ENCODE measurements at regions not wholly inside any gene's neighbourhood (a gene's known extent, or its start where the extent isn't known, plus 50 kb on each side); places are given as distances from the start of the nearest gene placed in this dataset.

DNA sequence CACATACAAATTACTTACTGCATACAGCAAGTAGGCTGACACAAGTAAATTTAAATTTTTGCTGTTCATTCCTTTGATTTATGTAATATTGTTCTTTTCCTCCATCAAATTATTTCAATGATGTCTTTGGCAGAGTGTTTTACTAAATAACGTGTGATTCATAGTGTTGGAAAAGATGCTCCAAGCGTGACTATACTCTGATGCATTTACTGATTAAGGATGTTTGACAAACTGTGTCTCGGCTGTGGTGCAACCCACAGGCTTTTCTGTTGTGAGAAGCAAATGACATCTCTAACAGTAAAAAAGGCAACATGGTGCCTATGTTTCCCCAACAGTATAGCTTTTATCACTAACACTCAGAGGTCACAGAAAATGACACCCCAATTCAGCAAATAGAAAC, 540.9 kb downstream of the PPP4R3C start:
- TF ChIP-seq POLR2A (IDR thresholded peaks at IDR 0.05), result no peak
- TF ChIP-seq, protein P1, sequence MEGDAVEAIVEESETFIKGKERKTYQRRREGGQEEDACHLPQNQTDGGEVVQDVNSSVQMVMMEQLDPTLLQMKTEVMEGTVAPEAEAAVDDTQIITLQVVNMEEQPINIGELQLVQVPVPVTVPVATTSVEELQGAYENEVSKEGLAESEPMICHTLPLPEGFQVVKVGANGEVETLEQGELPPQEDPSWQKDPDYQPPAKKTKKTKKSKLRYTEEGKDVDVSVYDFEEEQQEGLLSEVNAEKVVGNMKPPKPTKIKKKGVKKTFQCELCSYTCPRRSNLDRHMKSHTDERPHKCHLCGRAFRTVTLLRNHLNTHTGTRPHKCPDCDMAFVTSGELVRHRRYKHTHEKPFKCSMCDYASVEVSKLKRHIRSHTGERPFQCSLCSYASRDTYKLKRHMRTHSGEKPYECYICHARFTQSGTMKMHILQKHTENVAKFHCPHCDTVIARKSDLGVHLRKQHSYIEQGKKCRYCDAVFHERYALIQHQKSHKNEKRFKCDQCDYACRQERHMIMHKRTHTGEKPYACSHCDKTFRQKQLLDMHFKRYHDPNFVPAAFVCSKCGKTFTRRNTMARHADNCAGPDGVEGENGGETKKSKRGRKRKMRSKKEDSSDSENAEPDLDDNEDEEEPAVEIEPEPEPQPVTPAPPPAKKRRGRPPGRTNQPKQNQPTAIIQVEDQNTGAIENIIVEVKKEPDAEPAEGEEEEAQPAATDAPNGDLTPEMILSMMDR (IDR thresholded peaks at IDR 0.05), result no peak

Measured in lower leg skin (tissue), 3 donors.